Body of pancreas (tissue), 4 donors: ENCODE measurements at regions not wholly inside any gene's neighbourhood (a gene's known extent, or its start where the extent isn't known, plus 50 kb on each side); places are given as distances from the start of the nearest gene placed in this dataset.

Experiments
- POLR2A ChIP-seq, 3 donors: fragments of 450-650 bp; IDR thresholded peaks; one replicate each; pipeline ENCODE4 v1.6.1; 2016; ENCODE audit warnings: antibody characterized with exemption in 3 of 3, mild to moderate bottlenecking in 2 of 3
- TF ChIP-seq, protein P1 (sequence below), 7 experiments: fragments of 450-650 bp in 4 of 7; fragments of 200-600 bp in 3 of 7; sonication (generic) in 3 of 7; IDR thresholded peaks; one replicate each; pipeline ENCODE4 v1.5.1; 2016 to 2019; ENCODE audit warnings: antibody characterized with exemption in 7 of 7

DNA sequence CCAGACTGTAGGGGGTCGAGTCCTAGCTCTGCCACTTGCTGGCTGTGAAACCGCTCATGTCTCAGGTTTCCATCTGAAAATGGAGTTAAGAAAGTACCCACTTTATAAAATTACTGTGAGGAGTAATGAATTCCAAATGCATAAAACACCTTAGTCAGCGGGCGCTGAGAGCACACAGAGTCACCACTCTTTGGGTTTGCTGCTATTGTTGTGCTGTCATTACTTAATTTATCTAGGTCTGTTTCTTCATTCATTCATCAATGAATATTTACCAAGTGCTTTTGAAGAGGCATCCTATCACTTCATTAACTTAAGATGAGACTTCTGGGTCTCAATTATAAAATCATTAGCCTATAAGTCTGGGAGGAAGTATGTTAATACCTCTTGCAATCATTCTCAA, 317.3 kb downstream of the FBXW7 start:
- TF ChIP-seq, protein P1, sequence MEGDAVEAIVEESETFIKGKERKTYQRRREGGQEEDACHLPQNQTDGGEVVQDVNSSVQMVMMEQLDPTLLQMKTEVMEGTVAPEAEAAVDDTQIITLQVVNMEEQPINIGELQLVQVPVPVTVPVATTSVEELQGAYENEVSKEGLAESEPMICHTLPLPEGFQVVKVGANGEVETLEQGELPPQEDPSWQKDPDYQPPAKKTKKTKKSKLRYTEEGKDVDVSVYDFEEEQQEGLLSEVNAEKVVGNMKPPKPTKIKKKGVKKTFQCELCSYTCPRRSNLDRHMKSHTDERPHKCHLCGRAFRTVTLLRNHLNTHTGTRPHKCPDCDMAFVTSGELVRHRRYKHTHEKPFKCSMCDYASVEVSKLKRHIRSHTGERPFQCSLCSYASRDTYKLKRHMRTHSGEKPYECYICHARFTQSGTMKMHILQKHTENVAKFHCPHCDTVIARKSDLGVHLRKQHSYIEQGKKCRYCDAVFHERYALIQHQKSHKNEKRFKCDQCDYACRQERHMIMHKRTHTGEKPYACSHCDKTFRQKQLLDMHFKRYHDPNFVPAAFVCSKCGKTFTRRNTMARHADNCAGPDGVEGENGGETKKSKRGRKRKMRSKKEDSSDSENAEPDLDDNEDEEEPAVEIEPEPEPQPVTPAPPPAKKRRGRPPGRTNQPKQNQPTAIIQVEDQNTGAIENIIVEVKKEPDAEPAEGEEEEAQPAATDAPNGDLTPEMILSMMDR (IDR thresholded peaks at IDR 0.05) = no peak
- TF ChIP-seq POLR2A (IDR thresholded peaks at IDR 0.05) = no peak
